ENCODE measurements at regions not wholly inside any gene's neighbourhood (a gene's known extent, or its start where the extent isn't known, plus 50 kb on each side); places are given as distances from the start of the nearest gene placed in this dataset.

- FAIRE-seq: no peak
- no peak for TF ChIP-seq POLR2AphosphoS5 (IDR thresholded peaks at IDR 0.05; ENCODE audit: low read depth, low read length)
- TF ChIP-seq POU2F2 (IDR thresholded peaks at IDR 0.05; ENCODE audit: low read depth, low read length): no peak
- no peak for TF ChIP-seq TAF1 (IDR thresholded peaks at IDR 0.05; ENCODE audit: low read depth, low read length)
- no peak for TF ChIP-seq SPI1 (IDR thresholded peaks at IDR 0.05; ENCODE audit: low read depth, low read length)
- TF ChIP-seq POLR2A (IDR thresholded peaks at IDR 0.05; ENCODE audit: low read depth, low read length): no peak
- no peak for TF ChIP-seq PAX5 (IDR thresholded peaks at IDR 0.05; ENCODE audit: insufficient read depth, low read length, severe bottlenecking)
- DNase-seq (ENCODE audit: insufficient read length, low spot score): no peak
These were observed 323.5 kb downstream of the UACA start for GRCh38 chr15:70439880-70440279.

GRCh38 chr15:70439304-70439877 lies 324.0 kb downstream of the UACA start:
- FAIRE-seq: no peak
- TF ChIP-seq PAX5 (IDR thresholded peaks at IDR 0.05; ENCODE audit: insufficient read depth, low read length, severe bottlenecking): no peak
- TF ChIP-seq SPI1 (IDR thresholded peaks at IDR 0.05; ENCODE audit: low read depth, low read length): no peak
- TF ChIP-seq POLR2A (IDR thresholded peaks at IDR 0.05; ENCODE audit: low read depth, low read length): no peak
- TF ChIP-seq TAF1 (IDR thresholded peaks at IDR 0.05; ENCODE audit: low read depth, low read length): no peak
- TF ChIP-seq POLR2AphosphoS5 (IDR thresholded peaks at IDR 0.05; ENCODE audit: low read depth, low read length): no peak
- TF ChIP-seq POU2F2 (IDR thresholded peaks at IDR 0.05; ENCODE audit: low read depth, low read length): no peak
- DNase-seq (ENCODE audit: insufficient read length, low spot score): no peak

- no peak for DNase-seq (ENCODE audit: insufficient read length, low spot score)
- no peak for FAIRE-seq
- TF ChIP-seq TAF1 (IDR thresholded peaks at IDR 0.05; ENCODE audit: low read depth, low read length) (no peak), POLR2A (IDR thresholded peaks at IDR 0.05; ENCODE audit: low read depth, low read length) (no peak), POLR2AphosphoS5 (IDR thresholded peaks at IDR 0.05; ENCODE audit: low read depth, low read length) (no peak), PAX5 (IDR thresholded peaks at IDR 0.05; ENCODE audit: insufficient read depth, low read length, severe bottlenecking) (no peak), SPI1 (IDR thresholded peaks at IDR 0.05; ENCODE audit: low read depth, low read length) (no peak), POU2F2 (IDR thresholded peaks at IDR 0.05; ENCODE audit: low read depth, low read length) (no peak)
These were observed 324.6 kb downstream of the UACA start for GRCh38 chr15:70438776-70439175.

GRCh38 chr15:70437882-70438451 lies 325.4 kb downstream of the UACA start:
- TF ChIP-seq SPI1 (IDR thresholded peaks at IDR 0.05; ENCODE audit: low read depth, low read length): no peak
- no peak for TF ChIP-seq POU2F2 (IDR thresholded peaks at IDR 0.05; ENCODE audit: low read depth, low read length)
- no peak for TF ChIP-seq TAF1 (IDR thresholded peaks at IDR 0.05; ENCODE audit: low read depth, low read length)
- TF ChIP-seq POLR2AphosphoS5 (IDR thresholded peaks at IDR 0.05; ENCODE audit: low read depth, low read length): no peak
- TF ChIP-seq PAX5 (IDR thresholded peaks at IDR 0.05; ENCODE audit: insufficient read depth, low read length, severe bottlenecking): no peak
- no peak for TF ChIP-seq POLR2A (IDR thresholded peaks at IDR 0.05; ENCODE audit: low read depth, low read length)
- FAIRE-seq: no peak
- no peak for DNase-seq (ENCODE audit: insufficient read length, low spot score)

GRCh38 chr15:70437089-70437488 lies 326.3 kb downstream of the UACA start:
- FAIRE-seq: no peak
- no peak for DNase-seq (ENCODE audit: insufficient read length, low spot score)
- TF ChIP-seq SPI1 (IDR thresholded peaks at IDR 0.05; ENCODE audit: low read depth, low read length) (no peak), POLR2A (IDR thresholded peaks at IDR 0.05; ENCODE audit: low read depth, low read length) (no peak), POU2F2 (IDR thresholded peaks at IDR 0.05; ENCODE audit: low read depth, low read length) (no peak), POLR2AphosphoS5 (IDR thresholded peaks at IDR 0.05; ENCODE audit: low read depth, low read length) (no peak), TAF1 (IDR thresholded peaks at IDR 0.05; ENCODE audit: low read depth, low read length) (no peak), PAX5 (IDR thresholded peaks at IDR 0.05; ENCODE audit: insufficient read depth, low read length, severe bottlenecking) (no peak)

- FAIRE-seq: peak; percentile 78
- no peak for TF ChIP-seq POLR2AphosphoS5 (IDR thresholded peaks at IDR 0.05; ENCODE audit: low read depth, low read length)
- TF ChIP-seq POLR2A (IDR thresholded peaks at IDR 0.05; ENCODE audit: low read depth, low read length): no peak
- TF ChIP-seq POU2F2 (IDR thresholded peaks at IDR 0.05; ENCODE audit: low read depth, low read length): no peak
- no peak for TF ChIP-seq PAX5 (IDR thresholded peaks at IDR 0.05; ENCODE audit: insufficient read depth, low read length, severe bottlenecking)
- no peak for TF ChIP-seq SPI1 (IDR thresholded peaks at IDR 0.05; ENCODE audit: low read depth, low read length)
- TF ChIP-seq TAF1 (IDR thresholded peaks at IDR 0.05; ENCODE audit: low read depth, low read length): no peak
- DNase-seq (ENCODE audit: insufficient read length, low spot score): no peak
These were observed 326.9 kb downstream of the UACA start for GRCh38 chr15:70436428-70436827.

- FAIRE-seq (peak; percentile 85), DNase-seq (ENCODE audit: insufficient read length, low spot score) (no peak)
- TF ChIP-seq SPI1 (IDR thresholded peaks at IDR 0.05; ENCODE audit: low read depth, low read length) (no peak), PAX5 (IDR thresholded peaks at IDR 0.05; ENCODE audit: insufficient read depth, low read length, severe bottlenecking) (no peak), POLR2A (IDR thresholded peaks at IDR 0.05; ENCODE audit: low read depth, low read length) (no peak), POU2F2 (IDR thresholded peaks at IDR 0.05; ENCODE audit: low read depth, low read length) (no peak), POLR2AphosphoS5 (IDR thresholded peaks at IDR 0.05; ENCODE audit: low read depth, low read length) (no peak), TAF1 (IDR thresholded peaks at IDR 0.05; ENCODE audit: low read depth, low read length) (no peak)
These were observed 327.5 kb downstream of the UACA start for GRCh38 chr15:70435872-70436271.

- DNase-seq (ENCODE audit: insufficient read length, low spot score) (no peak), FAIRE-seq (no peak)
- no peak for TF ChIP-seq POLR2AphosphoS5 (IDR thresholded peaks at IDR 0.05; ENCODE audit: low read depth, low read length)
- peak; percentile 41; the same call in 1 of the 2 replicates for TF ChIP-seq SPI1 (IDR thresholded peaks at IDR 0.05; ENCODE audit: low read depth, low read length)
- TF ChIP-seq PAX5 (IDR thresholded peaks at IDR 0.05; ENCODE audit: insufficient read depth, low read length, severe bottlenecking): no peak
These were observed 328.0 kb downstream of the UACA start for GRCh38 chr15:70435369-70435768.

GRCh38 chr15:70433586-70434324 lies 329.6 kb downstream of the UACA start:
- no peak for TF ChIP-seq PAX5 (IDR thresholded peaks at IDR 0.05; ENCODE audit: insufficient read depth, low read length, severe bottlenecking)
- TF ChIP-seq POU2F2 (IDR thresholded peaks at IDR 0.05; ENCODE audit: low read depth, low read length): no peak
- TF ChIP-seq POLR2A (IDR thresholded peaks at IDR 0.05; ENCODE audit: low read depth, low read length): no peak
- TF ChIP-seq SPI1 (IDR thresholded peaks at IDR 0.05; ENCODE audit: low read depth, low read length): no peak
- TF ChIP-seq TAF1 (IDR thresholded peaks at IDR 0.05; ENCODE audit: low read depth, low read length): no peak
- TF ChIP-seq POLR2AphosphoS5 (IDR thresholded peaks at IDR 0.05; ENCODE audit: low read depth, low read length): no peak
- no peak for DNase-seq (ENCODE audit: insufficient read length, low spot score)
- FAIRE-seq: no peak

All from GM12891 (cell line).